C4-2B (cell line): ENCODE measurements at regions not wholly inside any gene's neighbourhood (a gene's known extent, or its start where the extent isn't known, plus 50 kb on each side); places are given as distances from the start of the nearest gene placed in this dataset.

Experiments
- ZFX ChIP-seq: fragments of 450-650 bp; IDR thresholded peaks from 2 replicates; pipeline ENCODE4 v1.6.1; 2017
- TF ChIP-seq, protein P1 (sequence below): fragments of 450-650 bp; conservative IDR thresholded peaks from 2 replicates; pipeline ENCODE4 v1.5.1; 2017; ENCODE audit warnings: mild to moderate bottlenecking

DNA sequence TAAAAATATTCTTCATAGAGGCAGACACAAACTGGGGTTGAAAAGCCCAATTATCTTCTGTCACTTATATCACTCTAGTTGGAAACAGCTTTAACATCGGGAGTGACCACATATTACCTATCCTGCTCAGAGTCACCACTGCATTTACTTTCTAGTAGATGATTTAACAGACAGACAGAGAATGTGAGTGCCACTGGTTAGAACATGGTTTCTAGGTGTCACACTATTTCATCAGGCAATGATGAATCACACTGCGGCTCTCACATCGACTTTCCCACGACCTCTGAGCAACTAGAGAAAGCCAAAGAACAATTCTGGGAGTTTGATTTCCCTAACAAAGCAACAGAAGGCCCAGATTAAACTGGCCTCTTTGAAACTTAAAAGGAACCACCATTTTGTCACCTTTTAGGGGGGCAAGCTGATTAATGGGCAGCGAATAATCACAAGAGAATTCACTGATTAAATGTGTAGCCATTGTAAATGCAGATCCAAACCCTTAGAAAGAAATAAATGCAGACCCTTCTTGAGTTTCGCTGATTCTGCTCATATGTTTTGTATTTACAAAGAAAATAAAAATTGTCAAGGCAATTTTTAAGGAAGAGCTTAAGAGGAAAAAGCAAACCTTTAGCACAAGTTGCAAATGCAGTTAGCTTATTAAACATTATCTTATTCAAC lies 112.6 kb upstream of the KBTBD8 start:
- TF ChIP-seq, protein P1, sequence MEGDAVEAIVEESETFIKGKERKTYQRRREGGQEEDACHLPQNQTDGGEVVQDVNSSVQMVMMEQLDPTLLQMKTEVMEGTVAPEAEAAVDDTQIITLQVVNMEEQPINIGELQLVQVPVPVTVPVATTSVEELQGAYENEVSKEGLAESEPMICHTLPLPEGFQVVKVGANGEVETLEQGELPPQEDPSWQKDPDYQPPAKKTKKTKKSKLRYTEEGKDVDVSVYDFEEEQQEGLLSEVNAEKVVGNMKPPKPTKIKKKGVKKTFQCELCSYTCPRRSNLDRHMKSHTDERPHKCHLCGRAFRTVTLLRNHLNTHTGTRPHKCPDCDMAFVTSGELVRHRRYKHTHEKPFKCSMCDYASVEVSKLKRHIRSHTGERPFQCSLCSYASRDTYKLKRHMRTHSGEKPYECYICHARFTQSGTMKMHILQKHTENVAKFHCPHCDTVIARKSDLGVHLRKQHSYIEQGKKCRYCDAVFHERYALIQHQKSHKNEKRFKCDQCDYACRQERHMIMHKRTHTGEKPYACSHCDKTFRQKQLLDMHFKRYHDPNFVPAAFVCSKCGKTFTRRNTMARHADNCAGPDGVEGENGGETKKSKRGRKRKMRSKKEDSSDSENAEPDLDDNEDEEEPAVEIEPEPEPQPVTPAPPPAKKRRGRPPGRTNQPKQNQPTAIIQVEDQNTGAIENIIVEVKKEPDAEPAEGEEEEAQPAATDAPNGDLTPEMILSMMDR = no peak
- TF ChIP-seq ZFX = no peak
